DOHH2 (cell line): ENCODE measurements at regions not wholly inside any gene's neighbourhood (a gene's known extent, or its start where the extent isn't known, plus 50 kb on each side); places are given as distances from the start of the nearest gene placed in this dataset.

Experiments used
- H3F3A ChIP-seq: fragments of 200-600 bp; sonication (generic), shearing (Covaris generic); 2 replicates; pipeline ENCODE4 v1.6.0; 2016; ENCODE audit warnings: antibody characterized with exemption, mild to moderate bottlenecking; ENCODE audit not compliant: control insufficient read depth, insufficient read depth
- H3K27ac ChIP-seq: fragments of 200-600 bp; sonication (generic); 2 replicates; pipeline ENCODE4 v1.5.1; 2014; ENCODE audit warnings: low read depth, mild to moderate bottlenecking, low read length, moderate library complexity
- H3K27me3 ChIP-seq: fragments of 200-600 bp; sonication (generic); 2 replicates; pipeline ENCODE4 v1.6.1; 2014; ENCODE audit warnings: mild to moderate bottlenecking, low read length, mixed read lengths; ENCODE audit not compliant: control insufficient read depth
- H3K36me3 ChIP-seq: fragments of 200-600 bp; sonication (generic); 2 replicates; pipeline ENCODE4 v1.6.1; 2014; ENCODE audit warnings: mild to moderate bottlenecking, low read length, moderate library complexity, mixed read lengths; ENCODE audit not compliant: control insufficient read depth
- H3K4me1 ChIP-seq: fragments of 200-600 bp; sonication (generic); 2 replicates; pipeline ENCODE4 v1.6.1; 2014; ENCODE audit warnings: mild to moderate bottlenecking, low read length, mixed read lengths; ENCODE audit not compliant: control insufficient read depth
- H3K4me2 ChIP-seq: fragments of 200-600 bp; sonication (generic); 2 replicates; pipeline ENCODE4 v1.6.0; 2014; ENCODE audit warnings: mild to moderate bottlenecking, low read length, moderate library complexity
- H3K4me3 ChIP-seq: fragments of 200-600 bp; sonication (generic); 2 replicates; pipeline ENCODE4 v1.5.1; 2014; ENCODE audit warnings: mild to moderate bottlenecking, low read length, mixed read lengths
- H3K79me2 ChIP-seq: fragments of 200-600 bp; sonication (generic); 2 replicates; pipeline ENCODE4 v1.6.1; 2014; ENCODE audit warnings: mild to moderate bottlenecking, low read length, mixed read lengths; ENCODE audit not compliant: control insufficient read depth
- H3K9me2 ChIP-seq: fragments of 200-600 bp; sonication (generic); replicated peaks from 2 replicates; pipeline ENCODE4 v1.6.1; 2014; ENCODE audit warnings: mild to moderate bottlenecking, low read length, mixed read lengths; ENCODE audit not compliant: control insufficient read depth
- H3K9me3 ChIP-seq: fragments of 200-600 bp; sonication (generic); 2 replicates; pipeline ENCODE4 v1.6.1; 2014; ENCODE audit warnings: antibody characterized with exemption, low read length, mixed read lengths; ENCODE audit not compliant: control insufficient read depth, insufficient read depth
- H4K20me1 ChIP-seq: fragments of 200-600 bp; sonication (generic); 2 replicates; pipeline ENCODE4 v1.6.0; 2014; ENCODE audit warnings: low read depth, mild to moderate bottlenecking, antibody characterized with exemption, low read length, moderate library complexity; ENCODE audit not compliant: control insufficient read depth, insufficient read depth
- EZH2phosphoT487 ChIP-seq: fragments of 200-600 bp; sonication (generic); IDR thresholded peaks from 2 replicates; pipeline ENCODE4 v1.6.1; 2017; ENCODE audit warnings: borderline replicate concordance, mild to moderate bottlenecking, antibody characterized with exemption, low read length, moderate library complexity, mixed read lengths
- TF ChIP-seq, protein P1 (sequence below): fragments of 200-600 bp; sonication (generic); IDR thresholded peaks from one replicate; pipeline ENCODE4 v1.5.1; 2014; ENCODE audit warnings: antibody characterized with exemption, mild to moderate bottlenecking, low read depth, low read length; ENCODE audit not compliant: poor library complexity, severe bottlenecking

DNA sequence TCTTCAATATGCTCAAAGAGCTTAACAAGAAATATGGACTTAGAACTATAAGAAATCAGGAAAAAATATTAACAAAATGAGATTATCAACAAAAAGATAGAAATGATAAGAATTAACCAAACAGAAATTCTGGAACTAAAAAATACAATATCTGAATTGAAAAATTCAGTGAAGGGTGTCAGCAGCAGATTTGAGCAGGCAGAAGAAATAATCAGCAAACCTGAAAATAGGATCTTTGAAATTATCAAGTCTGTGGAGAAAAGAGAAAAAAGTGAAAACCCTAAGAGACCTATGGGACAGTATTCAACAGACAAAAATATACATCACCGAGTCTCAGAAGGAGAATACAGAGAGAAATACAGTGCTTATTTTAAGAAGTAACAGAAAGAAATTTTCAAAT is 877.8 kb upstream of the AGA start:
- H3K4me3 ChIP-seq = no peak overlapping the region
- H3K36me3 ChIP-seq = no peaks in the 10 kb centered on the region
- peaks cover 3% of the 10 kb centered on the region; the same call in 1 of the 2 replicates for H3K9me3 ChIP-seq
- H3K4me2 ChIP-seq = no peak overlapping the region
- no peaks in the 10 kb centered on the region for H4K20me1 ChIP-seq
- no peaks in the 10 kb centered on the region for H3K9me2 ChIP-seq
- no peaks in the 10 kb centered on the region for H3K27me3 ChIP-seq
- H3K79me2 ChIP-seq = no peaks in the 10 kb centered on the region
- H3K4me1 ChIP-seq = no peaks in the 10 kb centered on the region
- TF ChIP-seq, protein P1, sequence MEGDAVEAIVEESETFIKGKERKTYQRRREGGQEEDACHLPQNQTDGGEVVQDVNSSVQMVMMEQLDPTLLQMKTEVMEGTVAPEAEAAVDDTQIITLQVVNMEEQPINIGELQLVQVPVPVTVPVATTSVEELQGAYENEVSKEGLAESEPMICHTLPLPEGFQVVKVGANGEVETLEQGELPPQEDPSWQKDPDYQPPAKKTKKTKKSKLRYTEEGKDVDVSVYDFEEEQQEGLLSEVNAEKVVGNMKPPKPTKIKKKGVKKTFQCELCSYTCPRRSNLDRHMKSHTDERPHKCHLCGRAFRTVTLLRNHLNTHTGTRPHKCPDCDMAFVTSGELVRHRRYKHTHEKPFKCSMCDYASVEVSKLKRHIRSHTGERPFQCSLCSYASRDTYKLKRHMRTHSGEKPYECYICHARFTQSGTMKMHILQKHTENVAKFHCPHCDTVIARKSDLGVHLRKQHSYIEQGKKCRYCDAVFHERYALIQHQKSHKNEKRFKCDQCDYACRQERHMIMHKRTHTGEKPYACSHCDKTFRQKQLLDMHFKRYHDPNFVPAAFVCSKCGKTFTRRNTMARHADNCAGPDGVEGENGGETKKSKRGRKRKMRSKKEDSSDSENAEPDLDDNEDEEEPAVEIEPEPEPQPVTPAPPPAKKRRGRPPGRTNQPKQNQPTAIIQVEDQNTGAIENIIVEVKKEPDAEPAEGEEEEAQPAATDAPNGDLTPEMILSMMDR = no peak
- no peak for TF ChIP-seq EZH2phosphoT487
- H3F3A ChIP-seq = no peaks in the 10 kb centered on the region
- H3K27ac ChIP-seq = no peak overlapping the region

GRCh38 chr4:178322524-178323183 is 880.4 kb upstream of the AGA start:
- H3K4me3 ChIP-seq = no peak overlapping the region
- H3K36me3 ChIP-seq = no peaks in the 10 kb centered on the region
- H3F3A ChIP-seq = no peaks in the 10 kb centered on the region
- H3K4me2 ChIP-seq = no peak overlapping the region
- no peaks in the 10 kb centered on the region for H3K79me2 ChIP-seq
- no peaks in the 10 kb centered on the region for H3K27me3 ChIP-seq
- TF ChIP-seq, protein P1 = no peak
- no peak for TF ChIP-seq EZH2phosphoT487
- no peaks in the 10 kb centered on the region for H3K9me2 ChIP-seq
- no peaks in the 10 kb centered on the region for H3K4me1 ChIP-seq
- no peaks in the 10 kb centered on the region for H4K20me1 ChIP-seq
- peaks cover 3% of the 10 kb centered on the region; the same call in 1 of the 2 replicates for H3K9me3 ChIP-seq
- no peak overlapping the region for H3K27ac ChIP-seq

GRCh38 chr4:178329226-178329872 is 887.1 kb upstream of the AGA start:
- H3K27me3 ChIP-seq = no peaks in the 10 kb centered on the region
- H3K27ac ChIP-seq = no peak overlapping the region
- H3K79me2 ChIP-seq = no peaks in the 10 kb centered on the region
- TF ChIP-seq EZH2phosphoT487 = no peak
- TF ChIP-seq, protein P1 = no peak
- no peak overlapping the region for H3K4me3 ChIP-seq
- no peaks in the 10 kb centered on the region for H3K4me1 ChIP-seq
- H3K9me2 ChIP-seq = no peaks in the 10 kb centered on the region
- no peaks in the 10 kb centered on the region for H3K9me3 ChIP-seq
- no peak overlapping the region for H3K4me2 ChIP-seq
- no peaks in the 10 kb centered on the region for H3K36me3 ChIP-seq
- H4K20me1 ChIP-seq = no peaks in the 10 kb centered on the region
- H3F3A ChIP-seq = no peaks in the 10 kb centered on the region
